HUES48 (cell line): ENCODE measurements at regions not wholly inside any gene's neighbourhood (a gene's known extent, or its start where the extent isn't known, plus 50 kb on each side); places are given as distances from the start of the nearest gene placed in this dataset.

Experiments used
- H3K27ac ChIP-seq: one replicate; pipeline ENCODE4 v1.7.0; 2013; ENCODE audit warnings: low read depth, low read length, inconsistent platforms
- H3K27me3 ChIP-seq: 2 replicates; pipeline ENCODE4 v1.6.1; 2013; ENCODE audit warnings: mild to moderate bottlenecking, low read length; ENCODE audit not compliant: control insufficient read depth, insufficient read depth
- H3K36me3 ChIP-seq: 2 replicates; pipeline ENCODE4 v1.6.1; 2013; ENCODE audit warnings: low read length; ENCODE audit not compliant: control insufficient read depth, insufficient read depth
- H3K4me1 ChIP-seq: 2 replicates; pipeline ENCODE4 v1.6.1; 2013; ENCODE audit warnings: mild to moderate bottlenecking, low read length; ENCODE audit not compliant: control insufficient read depth, insufficient read depth
- H3K4me3 ChIP-seq: 2 replicates; pipeline ENCODE4 v1.5.1; 2013; ENCODE audit warnings: mild to moderate bottlenecking, low read depth, low read length
- H3K9ac ChIP-seq: 2 replicates; pipeline ENCODE4 v1.6.1; 2013; ENCODE audit warnings: mild to moderate bottlenecking, low read depth, low read length, moderate library complexity
- H3K9me3 ChIP-seq: 2 replicates; pipeline ENCODE4 v1.6.1; 2013; ENCODE audit warnings: low read length; ENCODE audit not compliant: control insufficient read depth, insufficient read depth

DNA sequence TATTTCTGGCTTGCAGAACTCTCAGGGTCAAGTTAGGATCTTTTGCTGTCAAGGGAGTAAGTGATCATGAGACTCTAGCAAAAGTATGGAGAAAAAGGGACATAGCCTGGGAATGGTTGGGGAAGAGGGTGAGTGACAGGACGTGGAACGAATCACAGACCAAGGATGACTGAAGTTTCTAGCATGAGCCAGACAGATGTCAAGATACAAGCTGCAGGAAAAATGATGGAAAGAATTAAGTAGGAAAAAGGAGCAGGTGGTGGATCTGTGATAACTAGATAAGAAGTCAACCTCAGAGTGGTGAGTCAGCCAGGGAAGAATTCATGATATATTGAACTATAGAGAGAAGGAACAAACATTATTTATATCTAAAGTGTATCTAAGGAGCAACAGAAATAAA lies 159.8 kb upstream of the SYNDIG1 start:
- H3K36me3 ChIP-seq: no peaks in the 10 kb centered on the region
- no peaks in the 10 kb centered on the region for H3K9me3 ChIP-seq
- H3K4me1 ChIP-seq: no peaks in the 10 kb centered on the region
- H3K27ac ChIP-seq: no peak overlapping the region
- no peak overlapping the region for H3K9ac ChIP-seq
- H3K4me3 ChIP-seq: no peak overlapping the region
- H3K27me3 ChIP-seq: no peaks in the 10 kb centered on the region

DNA sequence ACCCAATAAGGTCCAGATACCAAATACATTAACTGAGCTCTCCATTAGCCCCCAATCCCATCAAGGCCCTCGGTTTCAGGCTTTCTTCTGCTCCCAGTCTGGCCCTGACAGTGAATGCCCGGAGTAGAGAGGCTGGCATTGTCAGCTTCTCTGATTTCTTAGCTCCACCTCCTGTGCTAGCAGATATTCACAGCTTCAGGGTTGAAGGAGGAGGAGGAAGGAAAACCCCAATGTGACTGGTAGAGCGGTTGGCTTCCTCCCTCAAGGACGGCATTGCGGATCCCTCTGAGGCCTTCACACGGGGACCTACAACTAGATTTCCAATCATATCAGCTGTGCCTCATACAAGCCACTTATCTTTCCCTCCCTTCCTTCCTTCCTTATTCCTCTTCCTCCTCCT lies 164.1 kb upstream of the SYNDIG1 start:
- Histone ChIP-seq H3K27me3 (no peaks in the 10 kb centered on the region), H3K4me1 (no peaks in the 10 kb centered on the region), H3K36me3 (no peaks in the 10 kb centered on the region), H3K4me3 (no peak overlapping the region), H3K27ac (no peak overlapping the region), H3K9ac (no peak overlapping the region), H3K9me3 (no peaks in the 10 kb centered on the region)

DNA sequence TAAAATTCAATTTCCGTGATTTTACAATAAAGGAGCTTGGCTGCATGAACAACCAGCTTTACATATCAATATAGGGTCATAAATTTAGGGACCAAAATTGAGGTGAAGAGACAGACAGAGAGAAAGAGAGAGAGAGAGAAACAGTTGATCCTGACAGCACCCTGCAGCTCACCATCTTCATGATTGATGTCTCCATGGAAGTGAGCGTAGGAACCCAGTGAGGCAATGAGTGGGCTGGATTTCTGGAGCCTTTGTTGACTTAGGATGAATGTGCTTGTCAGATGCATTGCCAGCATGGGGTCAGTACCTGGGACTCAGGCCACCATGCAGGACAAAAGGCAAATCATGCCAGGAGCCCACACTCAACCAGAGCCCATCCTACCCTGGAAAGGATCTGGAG lies 165.1 kb upstream of the SYNDIG1 start:
- H3K4me3 ChIP-seq: no peak overlapping the region
- no peaks in the 10 kb centered on the region for H3K4me1 ChIP-seq
- no peaks in the 10 kb centered on the region for H3K36me3 ChIP-seq
- H3K9me3 ChIP-seq: no peaks in the 10 kb centered on the region
- H3K27ac ChIP-seq: no peak overlapping the region
- H3K27me3 ChIP-seq: no peaks in the 10 kb centered on the region
- no peak overlapping the region for H3K9ac ChIP-seq

DNA sequence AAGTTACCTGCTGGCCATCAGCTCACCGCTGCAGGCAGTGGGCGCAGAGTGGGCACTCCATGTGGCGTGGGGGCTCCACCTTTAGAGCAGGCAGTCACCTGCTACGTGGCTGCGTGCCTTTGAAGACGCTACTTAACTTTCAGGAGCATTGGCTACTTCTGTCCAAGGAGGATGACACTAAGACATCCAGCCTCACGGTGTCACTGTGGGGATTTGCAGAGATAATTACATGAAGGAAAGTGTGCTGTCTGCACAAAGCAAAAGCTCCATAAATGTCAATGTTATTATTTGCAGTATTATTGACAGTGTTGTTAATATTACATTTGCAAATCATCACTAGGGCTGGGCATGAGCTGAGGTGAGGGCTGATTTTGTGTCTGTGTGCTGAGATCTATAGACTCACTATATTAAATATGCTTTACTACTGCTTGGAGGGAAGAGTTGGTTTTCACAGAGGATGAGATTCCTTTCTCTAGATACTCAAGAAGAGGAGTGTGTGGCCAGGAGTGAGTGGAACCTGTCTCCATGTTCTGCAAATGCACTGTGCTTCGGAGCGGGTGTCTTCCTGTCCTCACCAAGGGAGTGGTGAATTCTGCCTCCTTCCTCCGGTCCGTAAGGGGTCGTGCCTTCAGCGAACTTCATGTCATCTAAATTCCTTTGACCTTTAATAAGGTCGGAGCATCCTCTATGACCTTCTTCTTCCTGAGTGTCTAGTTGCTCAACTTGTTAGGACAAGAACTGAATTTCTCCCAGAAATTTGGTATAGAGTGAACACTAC lies 165.8 kb upstream of the SYNDIG1 start:
- no peaks in the 10 kb centered on the region for H3K36me3 ChIP-seq
- H3K9me3 ChIP-seq: no peaks in the 10 kb centered on the region
- H3K27me3 ChIP-seq: no peaks in the 10 kb centered on the region
- no peak overlapping the region for H3K4me3 ChIP-seq
- H3K9ac ChIP-seq: no peak overlapping the region
- H3K4me1 ChIP-seq: no peaks in the 10 kb centered on the region
- no peak overlapping the region for H3K27ac ChIP-seq

GRCh38 chr20:24297993-24298392 lies 171.4 kb upstream of the SYNDIG1 start:
- Histone ChIP-seq H3K27ac (no peak overlapping the region), H3K27me3 (no peaks in the 10 kb centered on the region), H3K9me3 (no peaks in the 10 kb centered on the region), H3K4me1 (peaks cover 6% of the 10 kb centered on the region), H3K4me3 (no peak overlapping the region), H3K9ac (no peak overlapping the region), H3K36me3 (no peaks in the 10 kb centered on the region)

DNA sequence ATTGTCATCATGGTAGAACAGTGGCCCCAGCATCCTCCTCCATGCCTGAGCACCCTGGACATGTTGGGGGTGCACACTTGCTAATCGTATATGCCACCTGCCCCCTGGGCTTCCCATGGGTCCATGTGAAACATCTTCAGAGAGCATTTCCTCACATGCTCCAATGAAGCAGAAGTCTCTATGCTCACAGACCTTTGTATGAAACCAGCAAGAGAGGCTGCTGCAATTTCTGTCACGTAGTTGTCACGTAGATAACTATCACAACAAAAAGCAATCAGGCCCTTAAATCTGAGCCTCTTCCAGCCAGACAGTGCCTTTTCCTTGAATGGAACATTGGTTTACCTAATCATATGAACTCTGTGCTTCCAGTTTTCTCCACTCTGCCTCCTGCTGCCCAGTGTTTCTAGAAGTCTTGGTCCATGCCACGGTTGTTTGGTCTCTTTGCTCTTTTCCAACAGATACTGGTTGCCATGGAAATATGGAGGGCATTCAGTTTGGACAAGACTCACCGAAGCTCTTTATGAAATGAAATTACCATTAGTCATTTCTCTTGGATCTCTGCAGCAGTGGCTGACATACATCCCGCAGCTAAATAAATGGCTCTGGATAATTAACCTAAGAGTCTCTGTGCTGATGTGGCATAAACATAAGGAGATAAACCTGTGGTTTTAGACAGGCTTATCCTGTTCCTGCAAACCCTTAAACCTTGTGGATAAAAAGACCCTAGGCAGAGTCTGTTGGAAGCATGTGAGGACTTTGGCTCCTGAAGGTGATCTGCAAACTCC lies 172.8 kb upstream of the SYNDIG1 start:
- Histone ChIP-seq H3K27ac (no peak overlapping the region), H3K36me3 (no peaks in the 10 kb centered on the region), H3K9ac (no peak overlapping the region)

DNA sequence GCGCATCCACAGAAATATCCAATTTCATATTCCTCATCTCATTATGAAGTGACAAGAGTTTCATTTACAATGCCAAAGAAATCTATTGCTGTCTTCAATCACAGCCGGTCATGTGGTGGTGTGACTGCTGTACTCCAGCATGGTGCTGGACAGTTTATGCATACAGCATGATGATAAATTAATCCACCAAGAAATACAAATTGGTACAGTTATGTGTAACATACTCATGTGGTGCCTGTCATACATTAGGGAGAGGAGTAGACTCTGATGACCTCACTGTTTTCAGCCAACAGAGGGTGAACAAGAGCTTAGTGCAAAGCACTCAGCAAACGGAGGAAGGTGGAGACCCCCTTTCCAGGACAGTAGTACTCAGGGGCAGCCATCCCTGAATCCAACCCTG lies 178.4 kb upstream of the SYNDIG1 start:
- Histone ChIP-seq H3K9me3 (no peaks in the 10 kb centered on the region), H3K4me3 (no peak overlapping the region), H3K9ac (no peak overlapping the region), H3K4me1 (no peaks in the 10 kb centered on the region), H3K27ac (no peak overlapping the region), H3K27me3 (no peaks in the 10 kb centered on the region), H3K36me3 (no peaks in the 10 kb centered on the region)

More for the DNA sequence above, 172.8 kb upstream of the SYNDIG1 start:
- no peak overlapping the region for H3K4me3 ChIP-seq
- no peaks in the 10 kb centered on the region for H3K27me3 ChIP-seq
- peaks cover 6% of the 10 kb centered on the region for H3K4me1 ChIP-seq
- H3K9me3 ChIP-seq: no peaks in the 10 kb centered on the region

DNA sequence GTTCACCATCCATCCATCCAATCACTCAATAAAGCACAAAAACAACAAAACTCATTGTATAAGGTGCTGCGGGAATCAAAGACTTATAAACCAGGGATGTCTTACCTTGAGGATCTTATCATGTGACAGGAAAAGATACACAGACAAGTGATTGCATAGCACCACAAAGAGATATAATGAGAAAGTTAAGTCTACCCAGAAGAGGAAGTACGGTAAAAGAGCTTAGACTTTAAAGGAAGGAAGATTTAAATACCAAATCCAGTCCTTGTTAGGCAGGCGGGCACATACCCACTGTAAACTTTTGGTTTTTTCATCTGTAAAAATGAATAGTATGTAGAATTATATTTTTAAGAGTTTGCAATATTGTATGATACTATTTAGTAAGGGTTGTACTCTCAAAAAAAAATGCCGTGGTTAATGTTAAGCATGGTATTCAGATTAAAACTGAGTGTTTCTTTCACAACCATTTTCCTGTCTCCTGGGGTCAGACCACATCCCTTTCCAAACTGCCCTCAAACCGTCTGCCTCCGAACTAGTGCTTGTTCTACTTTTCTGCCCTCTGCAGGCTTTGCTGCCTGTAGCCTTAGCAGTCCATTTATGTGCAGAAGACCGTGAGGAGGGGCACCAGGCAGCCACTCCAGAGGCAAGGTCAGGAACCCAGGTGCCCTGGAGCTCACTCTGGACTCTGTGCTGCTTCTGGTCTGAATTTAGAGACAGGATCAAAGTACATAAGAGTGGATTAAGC lies 179.5 kb upstream of the SYNDIG1 start:
- no peak overlapping the region for H3K4me3 ChIP-seq
- no peaks in the 10 kb centered on the region for H3K9me3 ChIP-seq
- H3K9ac ChIP-seq: no peak overlapping the region

GRCh38 chr20:24283186-24283585 lies 186.2 kb upstream of the SYNDIG1 start:
- H3K27ac ChIP-seq: no peak overlapping the region
- H3K36me3 ChIP-seq: no peaks in the 10 kb centered on the region
- no peak overlapping the region for H3K4me3 ChIP-seq
- H3K27me3 ChIP-seq: no peaks in the 10 kb centered on the region
- H3K9ac ChIP-seq: no peak overlapping the region
- no peaks in the 10 kb centered on the region for H3K9me3 ChIP-seq
- no peaks in the 10 kb centered on the region for H3K4me1 ChIP-seq

More for the DNA sequence above, 179.5 kb upstream of the SYNDIG1 start:
- Histone ChIP-seq H3K4me1 (no peaks in the 10 kb centered on the region), H3K27ac (no peak overlapping the region), H3K27me3 (no peaks in the 10 kb centered on the region), H3K36me3 (no peaks in the 10 kb centered on the region)

DNA sequence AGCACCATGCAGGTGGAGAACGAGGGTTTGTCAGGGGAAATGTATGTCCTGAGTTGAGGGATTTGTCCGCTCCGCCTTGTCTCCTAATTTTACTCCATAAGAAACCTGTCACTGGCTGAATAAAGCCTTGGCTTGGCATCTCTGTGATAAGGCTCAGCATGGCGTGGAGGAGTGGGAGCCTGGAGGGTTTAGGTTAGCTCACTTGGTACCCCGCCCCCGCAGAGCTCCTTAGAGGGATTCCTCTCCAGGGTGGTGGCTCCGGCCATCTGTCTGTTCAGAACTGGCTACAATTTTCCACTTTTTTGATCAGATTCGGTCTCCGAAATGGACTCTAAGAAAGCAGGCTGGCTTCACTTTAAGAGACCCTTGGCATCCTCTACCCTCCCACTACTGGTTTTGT lies 192.2 kb upstream of the SYNDIG1 start:
- Histone ChIP-seq H3K27me3 (no peaks in the 10 kb centered on the region), H3K4me1 (no peaks in the 10 kb centered on the region), H3K9ac (no peak overlapping the region), H3K4me3 (no peak overlapping the region), H3K9me3 (no peaks in the 10 kb centered on the region), H3K36me3 (no peaks in the 10 kb centered on the region), H3K27ac (no peak overlapping the region)
